GM23338 (cell line): ENCODE measurements at regions not wholly inside any gene's neighbourhood (a gene's known extent, or its start where the extent isn't known, plus 50 kb on each side); places are given as distances from the start of the nearest gene placed in this dataset.

Experiments
- ATAC-seq: fragments of 200-7000 bp; cut with Tn5 transposase; 3 replicates; pipeline ENCODE4 v1.9.1; 2020
- DNase-seq: peaks from one replicate; pipeline ENCODE4 v3.0.0-alpha.2; 2015; ENCODE audit warnings: low spot score
- H2AFZ ChIP-seq: fragments of 200-600 bp; sonication (generic); 2 replicates; pipeline ENCODE4 v1.8.0; 2016; ENCODE audit warnings: antibody characterized with exemption, mild to moderate bottlenecking, moderate library complexity
- H3F3A ChIP-seq: fragments of 200-600 bp; sonication (generic); replicated peaks from 2 replicates; pipeline ENCODE4 v1.8.0; 2017; ENCODE audit warnings: antibody characterized with exemption, mixed run types, low read depth
- H3K27ac ChIP-seq: fragments of 200-600 bp; sonication (generic); 2 replicates; pipeline ENCODE4 v1.6.1; 2016; ENCODE audit warnings: low read depth
- H3K27me3 ChIP-seq: fragments of 200-600 bp; sonication (generic); 2 replicates; pipeline ENCODE4 v1.8.0; 2016; ENCODE audit warnings: mild to moderate bottlenecking, mixed run types, moderate library complexity; ENCODE audit not compliant: insufficient read depth
- H3K36me3 ChIP-seq: fragments of 200-600 bp; sonication (generic); 2 replicates; pipeline ENCODE4 v1.8.0; 2016; ENCODE audit warnings: mild to moderate bottlenecking; ENCODE audit not compliant: insufficient read depth
- H3K4me1 ChIP-seq: fragments of 200-600 bp; sonication (generic); 2 replicates; pipeline ENCODE4 v1.8.0; 2016; ENCODE audit warnings: mild to moderate bottlenecking, moderate library complexity; ENCODE audit not compliant: insufficient read depth
- H3K4me2 ChIP-seq: fragments of 200-600 bp; sonication (generic); 2 replicates; pipeline ENCODE4 v1.7.1; 2017; ENCODE audit warnings: mixed run types
- H3K4me3 ChIP-seq: fragments of 200-600 bp; sonication (generic); 2 replicates; pipeline ENCODE4 v1.6.1; 2016; ENCODE audit warnings: mixed run types
- H3K79me2 ChIP-seq: fragments of 200-600 bp; sonication (generic); replicated peaks from 2 replicates; pipeline ENCODE4 v1.8.0; 2017; ENCODE audit warnings: mild to moderate bottlenecking; ENCODE audit not compliant: insufficient read depth
- H3K9me2 ChIP-seq: fragments of 200-600 bp; sonication (generic); 2 replicates; pipeline ENCODE4 v1.8.0; 2017; ENCODE audit not compliant: insufficient read depth
- H4K20me1 ChIP-seq: fragments of 200-600 bp; sonication (generic); replicated peaks from 2 replicates; pipeline ENCODE4 v1.8.0; 2017; ENCODE audit warnings: mild to moderate bottlenecking; ENCODE audit not compliant: insufficient read depth
- H3K27ac Mint-ChIP-seq: 2 replicates; pipeline ENCODE4 v1.8.0; 2020; ENCODE audit warnings: inconsistent platforms, mild to moderate bottlenecking, moderate library complexity, mixed read lengths
- H3K27me3 Mint-ChIP-seq: 3 replicates; pipeline ENCODE4 v1.8.0; 2022; ENCODE audit warnings: low read depth, mild to moderate bottlenecking, moderate library complexity, mixed read lengths, inconsistent platforms; ENCODE audit not compliant: insufficient read depth, poor library complexity
- H3K36me3 Mint-ChIP-seq: 3 replicates; pipeline ENCODE4 v1.8.0; 2021; ENCODE audit warnings: low read depth, mild to moderate bottlenecking, inconsistent platforms, moderate library complexity, mixed read lengths
- H3K4me1 Mint-ChIP-seq: 3 replicates; pipeline ENCODE4 v1.8.0; 2020; ENCODE audit warnings: mild to moderate bottlenecking, inconsistent platforms, mixed read lengths
- H3K4me3 Mint-ChIP-seq: 3 replicates; pipeline ENCODE4 v1.8.0; 2021; ENCODE audit warnings: moderate library complexity, mild to moderate bottlenecking, inconsistent platforms, mixed read lengths
- H3K9me3 Mint-ChIP-seq: 3 replicates; pipeline ENCODE4 v1.8.0; 2020; ENCODE audit warnings: moderate library complexity, mild to moderate bottlenecking, inconsistent platforms, mixed read lengths
- CREB1 ChIP-seq: fragments of 250-450 bp; sonication (Bioruptor Pico); IDR thresholded peaks from 2 replicates; pipeline ENCODE4 v1.5.0; 2020; ENCODE audit warnings: low read depth, mild to moderate bottlenecking, moderate library complexity
- CTCF ChIP-seq, 2 experiments: fragments of 200-600 bp in 1 of 2; sonication (generic) in 1 of 2; conservative IDR thresholded peaks; 2 replicates each; pipeline versions ENCODE4 v1.5.1 to v1.6.1; 2016 to 2017; ENCODE audit warnings: antibody characterized with exemption in 2 of 2, low read depth in 2 of 2, mild to moderate bottlenecking in 2 of 2, moderate library complexity in 1 of 2
- ETS1 ChIP-seq: IDR thresholded peaks from 2 replicates; pipeline ENCODE4 v1.6.1; 2016; ENCODE audit warnings: antibody characterized with exemption
- EZH2 ChIP-seq: fragments of 200-600 bp; sonication (generic); IDR thresholded peaks from one replicate; pipeline ENCODE4 v1.8.0; 2017; ENCODE audit warnings: antibody characterized with exemption, mild to moderate bottlenecking, low read depth; ENCODE audit not compliant: unreplicated experiment
- EZH2phosphoT487 ChIP-seq: fragments of 200-600 bp; sonication (generic); IDR thresholded peaks from one replicate; pipeline ENCODE4 v1.8.1; 2018; ENCODE audit warnings: antibody characterized with exemption; ENCODE audit not compliant: unreplicated experiment
- JUNB ChIP-seq: IDR thresholded peaks from one replicate; pipeline ENCODE4 v1.6.1; 2016; ENCODE audit warnings: antibody characterized with exemption; ENCODE audit not compliant: unreplicated experiment
- NANOG ChIP-seq: IDR thresholded peaks from 2 replicates; pipeline ENCODE4 v1.6.1; 2016; ENCODE audit warnings: antibody characterized with exemption, borderline replicate concordance
- POLR2AphosphoS5 ChIP-seq: IDR thresholded peaks from 2 replicates; pipeline ENCODE4 v1.6.1; 2016; ENCODE audit warnings: antibody characterized with exemption, low read depth
- REST ChIP-seq: IDR thresholded peaks from one replicate; pipeline ENCODE4 v1.6.1; 2018; ENCODE audit warnings: antibody characterized with exemption; ENCODE audit not compliant: unreplicated experiment
- STAT1 ChIP-seq: IDR thresholded peaks from one replicate; pipeline ENCODE4 v1.6.1; 2016; ENCODE audit warnings: antibody characterized with exemption; ENCODE audit not compliant: unreplicated experiment
- ZNF114 ChIP-seq: fragments of 250-450 bp; sonication (Bioruptor Pico); IDR thresholded peaks from 2 replicates; pipeline ENCODE4 v1.5.0; 2020; ENCODE audit warnings: mild to moderate bottlenecking, moderate library complexity
- ZNF331 ChIP-seq: fragments of 250-450 bp; sonication (Bioruptor Pico); IDR thresholded peaks from 2 replicates; pipeline ENCODE4 v1.5.0; 2020; ENCODE audit warnings: low read depth, mild to moderate bottlenecking, moderate library complexity
- ZNF462 ChIP-seq: fragments of 250-450 bp; sonication (Bioruptor Pico); IDR thresholded peaks from 2 replicates; pipeline ENCODE4 v1.5.0; 2020; ENCODE audit warnings: mild to moderate bottlenecking, moderate library complexity

DNA sequence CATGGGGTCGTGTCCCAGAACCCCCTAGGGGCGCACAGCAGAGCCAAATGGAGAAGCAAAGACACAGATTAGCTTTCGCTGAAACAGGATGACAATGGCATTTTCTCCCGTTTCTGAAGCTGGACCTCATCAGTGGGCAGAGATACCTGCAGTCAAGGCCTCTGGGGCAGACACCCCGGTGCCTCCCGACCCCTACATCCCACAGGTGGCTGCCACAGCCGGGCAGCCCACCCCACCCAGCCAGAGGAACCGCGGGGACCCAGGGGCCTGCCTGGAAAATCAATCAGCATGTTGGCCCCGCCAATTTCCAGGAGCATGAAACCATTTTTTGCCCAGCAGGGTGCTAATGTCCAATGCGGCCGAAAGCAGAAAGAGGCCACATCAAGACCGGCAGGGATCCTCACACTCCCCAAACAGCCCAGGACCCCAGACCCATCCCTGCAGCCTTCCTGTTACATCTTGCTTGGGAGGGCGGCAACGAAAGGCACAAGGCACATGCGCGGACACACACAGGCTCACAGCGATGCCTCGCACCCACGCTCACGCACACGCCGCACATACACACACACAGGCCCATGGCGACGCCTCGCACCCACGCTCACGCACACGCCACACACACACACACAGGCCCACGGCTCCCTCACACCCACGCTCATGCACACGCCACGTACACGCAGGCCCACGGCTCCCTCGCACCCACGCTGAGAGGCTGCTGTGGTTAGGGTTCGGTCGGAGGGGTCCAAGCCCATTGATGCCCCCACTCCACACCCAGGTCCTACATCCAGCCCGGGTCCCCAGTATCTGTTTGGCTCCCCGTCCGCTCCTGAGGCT is 130.6 kb upstream of the NKX1-1 start:
- H3K9me3 Mint-ChIP-seq: no peaks in the 10 kb centered on the region
- no peak for ATAC-seq
- no peak for DNase-seq

More for the DNA sequence above, 130.6 kb upstream of the NKX1-1 start:
- Histone ChIP-seq H3K4me3 (no peak overlapping the region), H3K27ac (no peak overlapping the region), H3F3A (no peaks in the 10 kb centered on the region), H3K79me2 (no peaks in the 10 kb centered on the region), H3K27me3 (no peaks in the 10 kb centered on the region), H3K4me2 (no peak overlapping the region), H2AFZ (no peak overlapping the region), H3K9me2 (no peaks in the 10 kb centered on the region), H4K20me1 (no peaks in the 10 kb centered on the region), H3K4me1 (no peaks in the 10 kb centered on the region), H3K36me3 (no peaks in the 10 kb centered on the region)
- TF ChIP-seq CREB1 (CRISPR knock-in tag) (no peak), REST (no peak), EZH2 (no peak), POLR2AphosphoS5 (no peak), ZNF114 (CRISPR knock-in tag) (no peak), JUNB (no peak), CTCF (conservative IDR thresholded peaks at IDR 0.05; ENCODE audit: low read depth in 2 of 2) (no peak), ETS1 (no peak), ZNF462 (CRISPR knock-in tag) (no peak), STAT1 (no peak), EZH2phosphoT487 (no peak), ZNF331 (CRISPR knock-in tag) (no peak), NANOG (no peak)
- Mint-ChIP-seq H3K27ac (no peak overlapping the region; the same call in 1 of the 2 replicates), H3K36me3 (no peaks in the 10 kb centered on the region), H3K27me3 (peaks cover 13% of the 10 kb centered on the region), H3K4me3 (no peak overlapping the region), H3K4me1 (peaks cover under 1% of the 10 kb centered on the region; the same call in 1 of the 3 replicates)
